ENCODE measurements at regions not wholly inside any gene's neighbourhood (a gene's known extent, or its start where the extent isn't known, plus 50 kb on each side); places are given as distances from the start of the nearest gene placed in this dataset.
"Not testable (repeated sequence)": the region's sequence is repeated elsewhere in the genome, so short reads cannot be mapped to it uniquely, and the experiment has no call there.

GRCh38 chr14:104250175-104250574 is 111.8 kb downstream of the KIF26A start:
- DNase-seq = no peak

GRCh38 chr14:104252256-104253215 is 114.1 kb downstream of the KIF26A start:
- DNase-seq = no peak

- no peak for DNase-seq
These were observed 114.9 kb downstream of the KIF26A start for GRCh38 chr14:104253223-104253822.

GRCh38 chr14:104253901-104254353 is 115.5 kb downstream of the KIF26A start:
- DNase-seq = peak in 1 of 2 experiments; percentile 47

GRCh38 chr14:104254735-104255400 is 116.5 kb downstream of the KIF26A start:
- DNase-seq = peak; percentile 82 to 95

GRCh38 chr14:104256025-104256424 is 117.6 kb downstream of the KIF26A start:
- no peak for DNase-seq

- DNase-seq = no peak
These were observed 124.4 kb downstream of the KIF26A start for GRCh38 chr14:104262515-104263514.

- DNase-seq = no peak
These were observed 125.4 kb downstream of the KIF26A start for GRCh38 chr14:104263675-104264358.

GRCh38 chr14:104264495-104265265 is 126.3 kb downstream of the KIF26A start:
- no peak for DNase-seq

GRCh38 chr14:104265918-104266630 is 127.7 kb downstream of the KIF26A start:
- DNase-seq = no peak

- DNase-seq = no peak
These were observed 128.5 kb downstream of the KIF26A start for GRCh38 chr14:104266631-104267575.

- no peak for DNase-seq
These were observed 129.5 kb downstream of the KIF26A start for GRCh38 chr14:104267895-104268294.

GRCh38 chr14:104268295-104268694 is 129.9 kb downstream of the KIF26A start:
- no peak for DNase-seq

- DNase-seq = no peak
These were observed 130.5 kb downstream of the KIF26A start for GRCh38 chr14:104268725-104269436.

GRCh38 chr14:104269511-104270241 is 131.3 kb downstream of the KIF26A start:
- not testable (repeated sequence) for DNase-seq

GRCh38 chr14:104271391-104271790 is 133.0 kb downstream of the KIF26A start:
- DNase-seq = no peak

GRCh38 chr14:104274806-104275205 is 136.4 kb downstream of the KIF26A start:
- DNase-seq = no peak

Data from NCI-H524 (cell line).